ENCODE measurements at regions not wholly inside any gene's neighbourhood (a gene's known extent, or its start where the extent isn't known, plus 50 kb on each side); places are given as distances from the start of the nearest gene placed in this dataset.
"Not testable (repeated sequence)": the region's sequence is repeated elsewhere in the genome, so short reads cannot be mapped to it uniquely, and the experiment has no call there.

DNA sequence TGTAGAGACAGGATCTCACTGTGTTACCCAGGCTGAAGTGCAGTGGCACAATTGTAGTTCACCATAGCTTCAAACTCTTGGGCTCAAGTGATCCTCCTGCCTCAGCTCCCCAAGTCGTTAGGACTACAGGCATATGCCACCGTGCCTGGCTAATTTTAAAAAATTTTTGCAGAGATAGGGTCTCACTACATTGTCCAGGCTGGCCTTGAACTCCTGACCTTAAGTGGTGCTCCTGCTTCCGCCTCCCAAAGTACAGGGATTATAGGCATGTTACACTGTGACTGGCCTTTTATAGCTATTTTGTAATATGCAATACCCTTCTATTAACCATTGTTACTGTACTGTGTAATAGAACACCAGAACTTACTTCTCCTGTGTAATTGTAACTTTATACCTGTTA is 139.3 kb upstream of the ZNF267 start:
- H3K4me3 ChIP-seq (ENCODE audit: low read depth, low read length), result no peak overlapping the region
- H3K36me3 ChIP-seq (ENCODE audit: control insufficient read depth, insufficient read depth, low read length), result peaks cover 3% of the 10 kb centered on the region
- no peak for TF ChIP-seq CTCF (IDR thresholded peaks at IDR 0.05; ENCODE audit: insufficient read depth, low read length, severe bottlenecking)
- DNase-seq (ENCODE audit: low read depth) (no peak), FAIRE-seq (no peak)
- no peaks in the 10 kb centered on the region for H3K27me3 ChIP-seq (ENCODE audit: control insufficient read depth, insufficient read depth, low read length)

GRCh38 chr16:31745098-31745497 is 128.5 kb upstream of the ZNF267 start:
- not testable (repeated sequence) for FAIRE-seq; H3K27me3 ChIP-seq (ENCODE audit: control insufficient read depth, insufficient read depth, low read length); H3K36me3 ChIP-seq (ENCODE audit: control insufficient read depth, insufficient read depth, low read length); H3K4me3 ChIP-seq (ENCODE audit: low read depth, low read length); DNase-seq (ENCODE audit: low read depth)

- TF ChIP-seq CTCF (IDR thresholded peaks at IDR 0.05; ENCODE audit: insufficient read depth, low read length, severe bottlenecking), result no peak
- FAIRE-seq (no peak), DNase-seq (ENCODE audit: low read depth) (no peak)
- H3K4me3 ChIP-seq (ENCODE audit: low read depth, low read length), result no peak overlapping the region
- H3K36me3 ChIP-seq (ENCODE audit: control insufficient read depth, insufficient read depth, low read length), result no peaks in the 10 kb centered on the region
- H3K27me3 ChIP-seq (ENCODE audit: control insufficient read depth, insufficient read depth, low read length), result no peaks in the 10 kb centered on the region
These were observed 127.7 kb upstream of the ZNF267 start for GRCh38 chr16:31745900-31746299.

- Histone ChIP-seq H3K36me3 (ENCODE audit: control insufficient read depth, insufficient read depth, low read length) (no peaks in the 10 kb centered on the region), H3K4me3 (ENCODE audit: low read depth, low read length) (no peak overlapping the region), H3K27me3 (ENCODE audit: control insufficient read depth, insufficient read depth, low read length) (no peaks in the 10 kb centered on the region)
- DNase-seq (ENCODE audit: low read depth) (no peak), FAIRE-seq (no peak)
- no peak for TF ChIP-seq CTCF (IDR thresholded peaks at IDR 0.05; ENCODE audit: insufficient read depth, low read length, severe bottlenecking)
These were observed 118.5 kb upstream of the ZNF267 start for GRCh38 chr16:31754998-31755615.

DNA sequence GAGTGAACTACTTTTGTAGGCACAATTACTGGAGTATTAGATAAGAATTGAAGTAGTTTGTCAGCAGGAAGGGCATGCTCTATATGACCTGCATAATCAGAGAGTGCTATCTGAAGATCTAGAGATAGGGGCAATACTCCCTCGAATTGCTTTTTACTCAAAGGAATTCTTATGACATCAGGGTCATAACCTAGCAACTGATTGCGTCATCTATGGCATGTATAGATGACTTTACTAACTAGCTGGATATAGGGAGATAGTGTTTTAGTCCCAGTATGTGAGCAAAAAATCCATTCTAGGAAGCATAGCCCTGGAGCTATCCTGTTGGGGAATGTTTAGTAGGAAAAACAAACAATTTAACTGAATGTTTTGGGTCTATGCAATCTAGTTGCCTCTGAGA is 109.5 kb upstream of the ZNF267 start:
- FAIRE-seq (no peak), DNase-seq (ENCODE audit: low read depth) (no peak)
- Histone ChIP-seq H3K36me3 (ENCODE audit: control insufficient read depth, insufficient read depth, low read length) (no peaks in the 10 kb centered on the region), H3K4me3 (ENCODE audit: low read depth, low read length) (no peak overlapping the region), H3K27me3 (ENCODE audit: control insufficient read depth, insufficient read depth, low read length) (no peaks in the 10 kb centered on the region)
- TF ChIP-seq CTCF (IDR thresholded peaks at IDR 0.05; ENCODE audit: insufficient read depth, low read length, severe bottlenecking), result no peak

- TF ChIP-seq CTCF (IDR thresholded peaks at IDR 0.05; ENCODE audit: insufficient read depth, low read length, severe bottlenecking), result no peak
- Histone ChIP-seq H3K27me3 (ENCODE audit: control insufficient read depth, insufficient read depth, low read length) (no peaks in the 10 kb centered on the region), H3K4me3 (ENCODE audit: low read depth, low read length) (no peak overlapping the region), H3K36me3 (ENCODE audit: control insufficient read depth, insufficient read depth, low read length) (no peaks in the 10 kb centered on the region)
- FAIRE-seq (no peak), DNase-seq (ENCODE audit: low read depth) (no peak)
These were observed 106.3 kb upstream of the ZNF267 start for GRCh38 chr16:31767267-31767666.
